ENCODE measurements at regions not wholly inside any gene's neighbourhood (a gene's known extent, or its start where the extent isn't known, plus 50 kb on each side); places are given as distances from the start of the nearest gene placed in this dataset.

DNA sequence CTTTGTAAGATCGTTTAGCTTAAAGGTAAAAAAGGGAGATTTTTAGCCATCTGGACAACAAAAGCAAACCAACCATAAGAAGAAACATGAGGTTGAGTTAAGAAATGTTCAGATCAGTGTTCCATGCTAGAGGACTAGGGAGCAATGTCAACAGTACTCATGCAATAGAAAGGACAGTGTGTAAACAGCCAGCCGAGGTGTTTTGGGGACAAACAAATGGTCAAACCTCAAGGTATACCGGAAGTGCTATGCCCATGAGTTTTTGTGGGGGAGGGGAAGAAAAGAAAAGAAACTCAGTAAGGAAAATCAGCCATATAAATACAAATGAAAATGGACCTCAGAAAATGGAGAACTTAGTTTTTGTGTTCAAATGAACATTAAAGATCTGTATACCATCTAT lies 289.5 kb upstream of the GRM7 start:
- TF ChIP-seq, protein P1, sequence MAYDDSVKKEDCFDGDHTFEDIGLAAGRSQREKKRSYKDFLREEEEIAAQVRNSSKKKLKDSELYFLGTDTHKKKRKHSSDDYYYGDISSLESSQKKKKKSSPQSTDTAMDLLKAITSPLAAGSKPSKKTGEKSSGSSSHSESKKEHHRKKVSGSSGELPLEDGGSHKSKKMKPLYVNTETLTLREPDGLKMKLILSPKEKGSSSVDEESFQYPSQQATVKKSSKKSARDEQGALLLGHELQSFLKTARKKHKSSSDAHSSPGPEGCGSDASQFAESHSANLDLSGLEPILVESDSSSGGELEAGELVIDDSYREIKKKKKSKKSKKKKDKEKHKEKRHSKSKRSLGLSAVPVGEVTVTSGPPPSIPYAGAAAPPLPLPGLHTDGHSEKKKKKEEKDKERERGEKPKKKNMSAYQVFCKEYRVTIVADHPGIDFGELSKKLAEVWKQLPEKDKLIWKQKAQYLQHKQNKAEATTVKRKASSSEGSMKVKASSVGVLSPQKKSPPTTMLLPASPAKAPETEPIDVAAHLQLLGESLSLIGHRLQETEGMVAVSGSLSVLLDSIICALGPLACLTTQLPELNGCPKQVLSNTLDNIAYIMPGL (CRISPR knock-in tag; IDR thresholded peaks at IDR 0.05; ENCODE audit: borderline replicate concordance): no peak
- TF ChIP-seq, protein P2, sequence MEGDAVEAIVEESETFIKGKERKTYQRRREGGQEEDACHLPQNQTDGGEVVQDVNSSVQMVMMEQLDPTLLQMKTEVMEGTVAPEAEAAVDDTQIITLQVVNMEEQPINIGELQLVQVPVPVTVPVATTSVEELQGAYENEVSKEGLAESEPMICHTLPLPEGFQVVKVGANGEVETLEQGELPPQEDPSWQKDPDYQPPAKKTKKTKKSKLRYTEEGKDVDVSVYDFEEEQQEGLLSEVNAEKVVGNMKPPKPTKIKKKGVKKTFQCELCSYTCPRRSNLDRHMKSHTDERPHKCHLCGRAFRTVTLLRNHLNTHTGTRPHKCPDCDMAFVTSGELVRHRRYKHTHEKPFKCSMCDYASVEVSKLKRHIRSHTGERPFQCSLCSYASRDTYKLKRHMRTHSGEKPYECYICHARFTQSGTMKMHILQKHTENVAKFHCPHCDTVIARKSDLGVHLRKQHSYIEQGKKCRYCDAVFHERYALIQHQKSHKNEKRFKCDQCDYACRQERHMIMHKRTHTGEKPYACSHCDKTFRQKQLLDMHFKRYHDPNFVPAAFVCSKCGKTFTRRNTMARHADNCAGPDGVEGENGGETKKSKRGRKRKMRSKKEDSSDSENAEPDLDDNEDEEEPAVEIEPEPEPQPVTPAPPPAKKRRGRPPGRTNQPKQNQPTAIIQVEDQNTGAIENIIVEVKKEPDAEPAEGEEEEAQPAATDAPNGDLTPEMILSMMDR (IDR thresholded peaks at IDR 0.05): no peak
- no peak for TF ChIP-seq EP300 (IDR thresholded peaks at IDR 0.05)
- no peak for TF ChIP-seq ESRRA (IDR thresholded peaks at IDR 0.05; ENCODE audit: borderline replicate concordance, low read length)
- no peak for TF ChIP-seq CEBPB (IDR thresholded peaks at IDR 0.05)
- no peak for TF ChIP-seq CBX2 (IDR thresholded peaks at IDR 0.05; ENCODE audit: borderline replicate concordance, low read depth)
- no peak for TF ChIP-seq RAD21 (conservative IDR thresholded peaks at IDR 0.05 in 1 of 2, IDR thresholded peaks at IDR 0.05 in 1 of 2)
- TF ChIP-seq GATA3 (IDR thresholded peaks at IDR 0.05; ENCODE audit: borderline replicate concordance): no peak
- TF ChIP-seq RFX5 (IDR thresholded peaks at IDR 0.05): no peak
- no peak for TF ChIP-seq BHLHE40 (IDR thresholded peaks at IDR 0.05; ENCODE audit: low read depth, low read length)
- TF ChIP-seq, protein P3, sequence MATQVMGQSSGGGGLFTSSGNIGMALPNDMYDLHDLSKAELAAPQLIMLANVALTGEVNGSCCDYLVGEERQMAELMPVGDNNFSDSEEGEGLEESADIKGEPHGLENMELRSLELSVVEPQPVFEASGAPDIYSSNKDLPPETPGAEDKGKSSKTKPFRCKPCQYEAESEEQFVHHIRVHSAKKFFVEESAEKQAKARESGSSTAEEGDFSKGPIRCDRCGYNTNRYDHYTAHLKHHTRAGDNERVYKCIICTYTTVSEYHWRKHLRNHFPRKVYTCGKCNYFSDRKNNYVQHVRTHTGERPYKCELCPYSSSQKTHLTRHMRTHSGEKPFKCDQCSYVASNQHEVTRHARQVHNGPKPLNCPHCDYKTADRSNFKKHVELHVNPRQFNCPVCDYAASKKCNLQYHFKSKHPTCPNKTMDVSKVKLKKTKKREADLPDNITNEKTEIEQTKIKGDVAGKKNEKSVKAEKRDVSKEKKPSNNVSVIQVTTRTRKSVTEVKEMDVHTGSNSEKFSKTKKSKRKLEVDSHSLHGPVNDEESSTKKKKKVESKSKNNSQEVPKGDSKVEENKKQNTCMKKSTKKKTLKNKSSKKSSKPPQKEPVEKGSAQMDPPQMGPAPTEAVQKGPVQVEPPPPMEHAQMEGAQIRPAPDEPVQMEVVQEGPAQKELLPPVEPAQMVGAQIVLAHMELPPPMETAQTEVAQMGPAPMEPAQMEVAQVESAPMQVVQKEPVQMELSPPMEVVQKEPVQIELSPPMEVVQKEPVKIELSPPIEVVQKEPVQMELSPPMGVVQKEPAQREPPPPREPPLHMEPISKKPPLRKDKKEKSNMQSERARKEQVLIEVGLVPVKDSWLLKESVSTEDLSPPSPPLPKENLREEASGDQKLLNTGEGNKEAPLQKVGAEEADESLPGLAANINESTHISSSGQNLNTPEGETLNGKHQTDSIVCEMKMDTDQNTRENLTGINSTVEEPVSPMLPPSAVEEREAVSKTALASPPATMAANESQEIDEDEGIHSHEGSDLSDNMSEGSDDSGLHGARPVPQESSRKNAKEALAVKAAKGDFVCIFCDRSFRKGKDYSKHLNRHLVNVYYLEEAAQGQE (IDR thresholded peaks at IDR 0.05): no peak

Data from A549 (cell line).